ENCODE measurements at regions not wholly inside any gene's neighbourhood (a gene's known extent, or its start where the extent isn't known, plus 50 kb on each side); places are given as distances from the start of the nearest gene placed in this dataset.
"Not testable (repeated sequence)": the region's sequence is repeated elsewhere in the genome, so short reads cannot be mapped to it uniquely, and the experiment has no call there.

DNA sequence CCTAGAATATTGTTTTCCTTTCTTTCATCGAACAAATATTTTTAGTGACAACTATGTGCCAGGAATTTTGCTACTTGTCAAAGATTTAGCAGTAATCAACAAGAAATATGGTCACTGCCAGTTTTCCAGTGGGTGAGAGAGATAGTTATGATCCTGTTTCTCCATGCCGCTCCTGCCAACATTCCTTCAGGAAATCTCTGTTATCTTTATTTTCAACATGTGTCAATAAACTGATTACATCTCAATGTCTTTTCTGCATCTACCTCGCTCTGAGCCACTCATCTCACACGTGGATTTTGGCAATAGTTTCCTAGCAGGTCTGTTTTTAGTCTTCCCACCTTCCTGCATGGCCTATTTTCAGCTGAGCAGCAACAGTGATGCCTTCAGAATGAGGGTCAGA lies 650.0 kb upstream of the STXBP6 start:
- Mint-ChIP-seq H3K36me3 (no peaks in the 10 kb centered on the region), H3K27me3 (no peaks in the 10 kb centered on the region), H3K4me3 (no peak overlapping the region), H3K9me3 (peaks cover 0 to 4% (median 0%) of the 10 kb centered on the region in 7 donors), H3K4me1 (no peaks in the 10 kb centered on the region), H3K27ac (no peak overlapping the region)
- no peak for ATAC-seq (ENCODE audit: low read depth in 2 of 2)
- DNase-seq = no peak

DNA sequence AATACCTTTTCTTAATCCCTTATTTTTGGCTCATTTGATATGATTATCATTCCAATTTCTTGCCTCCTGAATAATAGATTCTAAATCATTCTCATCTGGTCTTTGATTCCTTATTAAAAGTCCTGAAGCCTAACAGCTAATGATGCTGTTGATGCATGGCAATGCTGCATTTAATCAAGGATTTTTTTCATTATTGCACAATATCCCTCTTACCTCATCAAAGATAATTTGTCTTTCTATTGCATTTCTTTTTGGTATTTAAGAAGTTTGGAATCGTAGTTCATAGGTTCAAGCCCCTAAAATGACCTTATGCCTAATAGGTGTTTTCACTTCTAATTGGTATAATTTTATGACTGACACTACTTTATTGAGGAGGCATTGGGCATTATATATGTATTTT lies 648.2 kb upstream of the STXBP6 start:
- DNase-seq = no peak
- no peak overlapping the region for H3K4me3 Mint-ChIP-seq
- ATAC-seq (ENCODE audit: low read depth in 2 of 2) = no peak
- no peaks in the 10 kb centered on the region for H3K4me1 Mint-ChIP-seq
- H3K27me3 Mint-ChIP-seq = no peaks in the 10 kb centered on the region
- no peaks in the 10 kb centered on the region for H3K36me3 Mint-ChIP-seq
- H3K27ac Mint-ChIP-seq = no peak overlapping the region
- peaks cover 0 to 5% (median 2%) of the 10 kb centered on the region in 7 donors for H3K9me3 Mint-ChIP-seq

DNA sequence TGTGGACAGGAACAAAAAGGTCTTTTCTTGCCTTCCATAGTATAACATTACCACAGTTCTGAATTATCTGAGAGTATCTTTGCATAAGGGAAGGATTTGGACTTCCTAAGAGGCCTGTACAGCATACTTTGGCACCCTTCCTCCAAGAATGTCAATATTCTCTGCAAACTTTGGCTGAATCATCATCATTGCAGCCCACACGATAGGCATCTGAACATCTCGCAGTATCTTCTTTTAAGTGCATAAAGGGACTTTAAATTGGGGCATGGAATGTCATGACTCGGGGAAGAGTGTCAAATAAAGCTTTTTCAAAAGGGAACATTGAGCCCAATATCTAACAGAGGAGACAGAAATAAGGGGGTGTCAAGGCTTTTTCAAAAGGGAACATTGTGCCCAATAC lies 646.2 kb upstream of the STXBP6 start:
- Mint-ChIP-seq H3K4me1 (no peaks in the 10 kb centered on the region), H3K27ac (no peak overlapping the region), H3K36me3 (no peaks in the 10 kb centered on the region), H3K9me3 (peaks cover 0 to 6% (median 3%) of the 10 kb centered on the region in 7 donors), H3K4me3 (no peak overlapping the region), H3K27me3 (no peaks in the 10 kb centered on the region)
- ATAC-seq (ENCODE audit: low read depth in 2 of 2) (no peak), DNase-seq (no peak)

DNA sequence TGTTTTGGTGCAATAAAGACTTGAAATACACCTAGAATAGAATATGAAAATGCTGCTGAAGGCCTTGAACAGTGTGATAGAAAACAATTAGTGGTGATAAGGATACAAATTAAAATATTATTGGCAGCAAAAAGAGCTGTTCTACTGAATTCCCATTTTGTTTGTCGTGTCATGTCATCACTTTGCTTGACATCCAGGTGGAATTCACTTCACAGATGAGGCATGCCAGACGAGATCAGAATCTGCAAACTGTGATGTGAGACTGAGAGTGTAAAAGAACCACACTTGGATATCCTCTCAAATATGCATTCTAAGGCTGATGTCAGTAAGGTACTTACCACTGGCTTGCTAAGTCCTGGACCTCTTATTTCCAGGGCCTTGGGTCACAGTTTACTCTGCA lies 635.1 kb upstream of the STXBP6 start:
- H3K4me1 Mint-ChIP-seq = no peaks in the 10 kb centered on the region
- no peak overlapping the region for H3K27ac Mint-ChIP-seq
- H3K4me3 Mint-ChIP-seq = no peak overlapping the region
- H3K27me3 Mint-ChIP-seq = no peaks in the 10 kb centered on the region
- ATAC-seq (ENCODE audit: low read depth in 2 of 2) = no peak
- peaks cover 0 to 6% (median 3%) of the 10 kb centered on the region in 7 donors for H3K9me3 Mint-ChIP-seq
- DNase-seq = no peak
- H3K36me3 Mint-ChIP-seq = no peaks in the 10 kb centered on the region

DNA sequence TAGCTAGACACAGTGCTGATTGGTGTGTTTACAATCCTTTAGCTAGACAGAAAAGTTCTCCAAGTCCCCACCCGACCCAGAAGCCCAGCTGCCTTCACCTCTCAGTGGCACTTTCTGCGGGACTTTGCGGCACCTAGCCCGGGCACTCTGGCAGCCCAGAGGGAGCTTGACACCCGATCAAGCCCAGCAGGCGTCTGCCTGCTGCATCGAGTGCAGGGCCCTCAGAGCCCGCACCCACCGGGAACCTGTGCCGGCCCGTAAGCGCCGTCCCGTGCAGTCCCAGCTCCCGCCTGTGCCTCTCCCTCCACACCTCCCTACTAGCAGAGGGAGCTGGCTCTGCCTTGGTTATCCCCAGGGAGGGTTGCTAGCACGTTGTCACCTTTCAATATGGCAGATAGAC lies 631.0 kb upstream of the STXBP6 start:
- Mint-ChIP-seq H3K4me1 (no peaks in the 10 kb centered on the region), H3K36me3 (no peaks in the 10 kb centered on the region), H3K27ac (no peak overlapping the region), H3K27me3 (no peaks in the 10 kb centered on the region), H3K9me3 (peaks cover 2 to 11% (median 6%) of the 10 kb centered on the region in 7 donors), H3K4me3 (no peak overlapping the region)
- DNase-seq (no peak), ATAC-seq (ENCODE audit: low read depth in 2 of 2) (no peak)

DNA sequence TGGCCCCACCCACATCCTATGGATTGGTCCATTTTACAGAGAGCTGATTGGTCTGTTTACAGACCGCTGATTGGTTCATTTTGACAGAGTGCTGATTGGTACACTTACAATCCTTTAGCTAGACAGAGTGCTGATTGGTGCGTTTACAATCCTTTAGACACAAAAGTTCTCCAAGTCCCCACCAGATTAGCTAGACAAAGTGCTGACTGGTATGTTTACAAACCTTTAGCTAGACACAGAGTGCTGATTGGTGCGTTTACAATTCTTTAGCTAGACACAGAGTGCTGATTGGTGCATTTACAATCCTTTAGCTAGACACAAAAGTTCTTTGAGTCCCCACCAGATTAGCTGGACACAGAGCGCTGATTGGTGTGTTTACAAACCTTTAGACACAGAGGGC lies 630.6 kb upstream of the STXBP6 start:
- not testable (repeated sequence) for H3K4me1 Mint-ChIP-seq; H3K27ac Mint-ChIP-seq; H3K36me3 Mint-ChIP-seq; H3K4me3 Mint-ChIP-seq; ATAC-seq (ENCODE audit: low read depth in 2 of 2); DNase-seq; H3K27me3 Mint-ChIP-seq
- peaks cover 0 to 11% (median 6%) of the 10 kb centered on the region in 7 donors for H3K9me3 Mint-ChIP-seq

DNA sequence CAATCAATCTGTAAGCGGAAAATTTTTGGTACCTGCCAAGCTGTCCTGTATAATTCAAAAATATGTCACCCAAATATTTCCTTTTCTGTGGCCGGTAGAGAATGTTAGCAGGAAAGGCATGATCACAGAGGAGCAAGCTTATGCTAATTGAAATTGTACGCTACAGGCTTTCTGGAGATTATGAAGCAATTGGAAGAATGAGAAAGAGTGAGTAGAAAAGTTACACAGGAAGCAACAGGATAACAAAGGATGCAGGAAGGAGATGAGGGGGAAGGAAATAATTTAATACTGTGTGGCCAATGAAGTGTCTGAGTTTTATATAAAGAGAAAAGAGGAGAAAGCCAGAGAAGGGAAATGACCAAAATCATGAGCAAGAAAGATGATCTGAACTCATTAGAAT lies 627.2 kb upstream of the STXBP6 start:
- Mint-ChIP-seq H3K27me3 (no peaks in the 10 kb centered on the region), H3K27ac (no peak overlapping the region), H3K9me3 (peaks cover 0 to 10% (median 4%) of the 10 kb centered on the region in 7 donors), H3K4me1 (no peaks in the 10 kb centered on the region), H3K4me3 (no peak overlapping the region), H3K36me3 (no peaks in the 10 kb centered on the region)
- DNase-seq (no peak), ATAC-seq (ENCODE audit: low read depth in 2 of 2) (no peak)

DNA sequence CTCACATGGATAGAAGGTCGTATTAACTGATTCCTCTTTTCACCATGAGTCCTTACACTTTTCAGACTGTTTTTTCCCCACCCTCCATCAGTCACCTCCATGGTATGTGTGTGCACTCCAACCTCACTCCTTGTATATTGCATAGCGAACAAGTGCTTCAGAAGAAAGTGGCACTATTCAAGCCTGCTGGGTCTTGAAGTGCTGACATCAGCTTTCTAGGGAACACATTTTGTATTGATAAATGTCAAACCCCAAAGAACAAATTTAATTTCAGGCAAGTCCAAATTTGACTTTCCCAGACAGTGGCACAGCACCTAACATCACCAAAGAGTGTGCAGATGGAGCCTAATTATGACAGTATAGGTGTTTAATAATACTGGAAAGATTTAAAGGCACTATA lies 617.4 kb upstream of the STXBP6 start:
- no peaks in the 10 kb centered on the region for H3K27me3 Mint-ChIP-seq

DNA sequence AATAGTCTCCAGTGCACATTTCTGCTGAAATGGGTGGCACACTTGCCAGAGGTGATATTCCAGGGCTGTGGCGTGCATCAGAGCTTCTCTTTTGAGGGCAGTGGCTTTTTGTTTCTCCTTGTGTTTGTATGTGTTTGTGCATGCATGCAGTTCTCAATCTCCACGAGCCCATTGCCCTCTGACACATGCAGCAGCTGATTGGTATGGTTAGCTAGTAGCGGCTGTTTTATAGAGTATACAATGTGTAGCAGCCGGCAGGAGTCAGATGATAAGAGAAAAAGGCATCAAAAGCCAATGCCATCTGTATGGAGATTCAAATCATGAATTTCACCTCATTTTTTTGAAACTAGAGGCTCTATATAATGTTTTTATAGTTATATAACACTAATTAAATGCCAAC lies 616.9 kb upstream of the STXBP6 start:
- no peaks in the 10 kb centered on the region for H3K4me1 Mint-ChIP-seq
- DNase-seq (no peak), ATAC-seq (ENCODE audit: low read depth in 2 of 2) (no peak)
- H3K9me3 Mint-ChIP-seq = peaks cover 0 to 5% (median 3%) of the 10 kb centered on the region in 7 donors
- no peaks in the 10 kb centered on the region for H3K27me3 Mint-ChIP-seq
- H3K4me3 Mint-ChIP-seq = no peak overlapping the region
- H3K36me3 Mint-ChIP-seq = no peaks in the 10 kb centered on the region
- H3K27ac Mint-ChIP-seq = no peak overlapping the region

More for the DNA sequence above, 617.4 kb upstream of the STXBP6 start:
- H3K4me1 Mint-ChIP-seq = no peaks in the 10 kb centered on the region
- peaks cover 0 to 5% (median 3%) of the 10 kb centered on the region in 7 donors for H3K9me3 Mint-ChIP-seq
- DNase-seq = no peak
- ATAC-seq (ENCODE audit: low read depth in 2 of 2) = no peak
- H3K36me3 Mint-ChIP-seq = no peaks in the 10 kb centered on the region
- no peak overlapping the region for H3K4me3 Mint-ChIP-seq
- H3K27ac Mint-ChIP-seq = no peak overlapping the region

DNA sequence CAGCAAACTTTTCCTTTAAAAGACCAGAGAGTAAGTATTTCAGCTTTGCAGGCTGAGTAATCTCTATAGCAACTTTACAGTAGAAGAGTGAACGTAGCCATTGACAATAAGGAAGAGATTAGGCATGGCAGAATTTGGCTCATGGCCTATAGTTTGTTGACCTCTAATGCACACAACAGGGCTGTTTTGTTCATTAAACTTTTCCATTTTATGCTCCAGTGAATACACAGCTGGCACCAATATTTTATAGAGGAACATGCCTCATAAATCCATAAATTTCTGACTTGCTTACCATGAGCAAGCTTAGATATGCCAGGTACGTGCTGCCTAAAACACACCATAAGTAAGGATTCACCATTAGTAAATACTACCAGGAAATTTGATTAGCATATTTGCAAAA lies 609.0 kb upstream of the STXBP6 start:
- Mint-ChIP-seq H3K36me3 (no peaks in the 10 kb centered on the region), H3K27ac (no peak overlapping the region), H3K4me3 (no peak overlapping the region), H3K9me3 (peaks cover 0 to 9% (median 3%) of the 10 kb centered on the region in 7 donors), H3K4me1 (no peaks in the 10 kb centered on the region), H3K27me3 (no peaks in the 10 kb centered on the region)
- DNase-seq (no peak), ATAC-seq (ENCODE audit: low read depth in 2 of 2) (no peak)

DNA sequence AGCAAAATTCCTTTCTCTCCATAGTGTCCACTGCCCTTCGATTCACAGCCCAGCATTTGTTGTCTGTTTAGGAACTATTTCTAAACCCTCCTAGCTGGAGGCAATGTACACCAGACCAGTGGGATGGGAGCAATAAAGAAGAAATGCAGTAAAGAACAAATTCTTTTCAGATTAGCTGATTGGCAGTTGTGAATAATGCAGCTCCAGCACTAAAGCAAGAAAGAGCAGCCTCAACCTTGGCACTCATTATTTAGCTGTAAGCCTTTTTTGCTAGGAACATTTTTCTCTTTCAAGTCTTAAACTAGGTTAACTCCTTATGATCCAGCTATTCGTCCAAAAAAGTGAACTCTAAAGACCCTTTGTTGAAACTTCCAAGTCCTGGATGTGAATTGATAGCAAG lies 580.5 kb upstream of the STXBP6 start:
- H3K36me3 Mint-ChIP-seq = no peaks in the 10 kb centered on the region
- H3K4me1 Mint-ChIP-seq = no peaks in the 10 kb centered on the region
- H3K4me3 Mint-ChIP-seq = no peak overlapping the region
- H3K9me3 Mint-ChIP-seq = peaks cover 0 to 2% (median 0%) of the 10 kb centered on the region in 7 donors
- ATAC-seq (ENCODE audit: low read depth in 2 of 2) (no peak), DNase-seq (no peak)
- H3K27ac Mint-ChIP-seq = no peak overlapping the region
- no peaks in the 10 kb centered on the region for H3K27me3 Mint-ChIP-seq

DNA sequence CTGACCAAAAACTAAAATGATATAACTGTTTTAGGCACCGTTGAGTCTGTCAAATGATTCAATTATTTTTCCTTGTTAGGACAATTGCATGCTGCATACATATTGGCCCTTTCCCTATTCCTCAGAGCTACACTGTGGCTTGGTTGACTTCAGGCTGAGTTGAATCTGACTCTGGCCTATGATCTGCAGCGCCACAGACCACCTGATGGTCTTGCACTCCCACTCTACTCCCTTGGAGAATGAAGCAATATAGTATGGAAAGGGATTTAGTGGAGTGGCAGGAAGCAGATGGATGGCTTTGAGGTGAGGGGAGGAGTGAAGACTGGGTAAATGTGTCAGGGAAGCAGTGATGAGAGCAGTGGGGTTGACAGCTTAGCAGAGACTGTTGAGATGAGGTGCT lies 579.0 kb upstream of the STXBP6 start:
- H3K4me3 Mint-ChIP-seq = no peak overlapping the region
- DNase-seq = no peak
- peaks cover 0 to 5% (median 0%) of the 10 kb centered on the region in 7 donors for H3K9me3 Mint-ChIP-seq
- no peak overlapping the region for H3K27ac Mint-ChIP-seq
- no peaks in the 10 kb centered on the region for H3K27me3 Mint-ChIP-seq
- ATAC-seq (ENCODE audit: low read depth in 2 of 2) = no peak
- no peaks in the 10 kb centered on the region for H3K36me3 Mint-ChIP-seq
- H3K4me1 Mint-ChIP-seq = no peaks in the 10 kb centered on the region

DNA sequence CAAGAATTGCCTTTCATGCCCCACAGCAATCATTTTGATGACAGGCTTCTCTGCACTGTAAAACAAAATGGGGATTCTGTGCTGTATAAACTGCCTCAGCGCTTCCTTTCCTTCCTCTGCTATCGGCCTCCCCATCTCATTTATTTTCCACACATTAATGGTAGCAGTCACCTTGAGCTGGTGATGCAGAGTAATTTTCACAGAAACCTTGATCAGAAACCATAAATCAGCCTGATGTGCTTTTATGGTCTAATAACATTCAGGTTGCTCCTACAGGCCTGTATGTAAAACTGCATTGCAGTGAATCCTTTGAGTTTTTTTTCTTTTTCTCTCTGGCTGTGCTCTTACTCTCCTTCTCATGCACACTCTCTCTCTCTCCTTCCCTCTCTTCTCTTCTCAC lies 578.4 kb upstream of the STXBP6 start:
- H3K4me3 Mint-ChIP-seq = no peak overlapping the region
- peaks cover 0 to 5% (median 0%) of the 10 kb centered on the region in 7 donors for H3K9me3 Mint-ChIP-seq
- ATAC-seq (ENCODE audit: low read depth in 2 of 2) = no peak
- no peaks in the 10 kb centered on the region for H3K36me3 Mint-ChIP-seq
- no peaks in the 10 kb centered on the region for H3K4me1 Mint-ChIP-seq
- H3K27me3 Mint-ChIP-seq = no peaks in the 10 kb centered on the region
- no peak overlapping the region for H3K27ac Mint-ChIP-seq
- no peak for DNase-seq

DNA sequence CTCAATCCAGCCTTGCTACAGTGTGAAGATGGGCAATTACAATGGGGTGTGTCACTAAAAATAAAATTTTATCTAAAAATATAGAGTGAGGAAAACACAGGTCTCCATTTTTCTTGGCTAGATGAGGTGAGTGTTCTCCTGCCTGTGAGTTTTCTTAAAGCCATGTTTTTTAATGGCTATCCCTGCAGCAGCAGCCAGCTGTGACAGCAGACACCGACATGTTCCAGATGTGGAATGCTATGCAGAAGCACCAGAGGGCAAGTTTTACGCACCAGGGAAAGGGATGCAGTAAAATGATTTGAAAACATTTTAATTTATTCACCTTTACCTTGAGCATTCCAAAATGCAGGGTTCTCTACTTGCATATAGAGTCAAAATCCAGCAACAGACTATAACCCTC lies 577.0 kb upstream of the STXBP6 start:
- Mint-ChIP-seq H3K9me3 (peaks cover 0 to 5% (median 0%) of the 10 kb centered on the region in 7 donors), H3K27ac (no peak overlapping the region), H3K4me3 (no peak overlapping the region), H3K36me3 (no peaks in the 10 kb centered on the region), H3K4me1 (no peaks in the 10 kb centered on the region), H3K27me3 (no peaks in the 10 kb centered on the region)
- ATAC-seq (ENCODE audit: low read depth in 2 of 2) (no peak), DNase-seq (no peak)

DNA sequence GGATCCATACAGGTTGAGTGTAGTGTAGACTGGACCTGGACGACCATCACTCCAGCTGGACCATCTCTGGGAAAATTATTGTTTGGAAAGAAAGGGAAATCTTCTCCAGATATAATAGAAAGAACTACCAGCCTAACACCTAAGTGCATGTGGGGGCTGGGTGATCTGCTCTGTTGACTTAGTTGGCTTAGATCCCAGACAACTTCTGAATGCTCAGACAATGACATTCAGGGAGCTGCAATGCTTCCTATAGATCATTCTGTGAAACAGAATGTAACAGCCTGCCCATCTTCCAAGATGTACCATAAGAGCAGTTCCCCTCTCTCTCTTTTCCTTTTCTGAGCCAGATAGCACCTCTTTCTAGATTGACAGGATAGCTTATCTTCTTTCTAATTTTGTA lies 572.8 kb upstream of the STXBP6 start:
- H3K27ac Mint-ChIP-seq = no peak overlapping the region
- no peak for ATAC-seq (ENCODE audit: low read depth in 2 of 2)
- no peaks in the 10 kb centered on the region for H3K36me3 Mint-ChIP-seq
- H3K27me3 Mint-ChIP-seq = no peaks in the 10 kb centered on the region
- H3K9me3 Mint-ChIP-seq = peaks cover 5 to 25% (median 10%) of the 10 kb centered on the region in 7 donors
- H3K4me1 Mint-ChIP-seq = no peaks in the 10 kb centered on the region
- DNase-seq = no peak
- H3K4me3 Mint-ChIP-seq = no peak overlapping the region

Data from naive B cell (primary cell).